HS-27A (cell line): ENCODE measurements at regions not wholly inside any gene's neighbourhood (a gene's known extent, or its start where the extent isn't known, plus 50 kb on each side); places are given as distances from the start of the nearest gene placed in this dataset.

Experiments used
- DNase-seq: peaks from one replicate; pipeline ENCODE4 v3.0.0-alpha.2; 2012; ENCODE audit warnings: low read depth, missing footprints

- peak; percentile 85 for DNase-seq
Measured at GRCh38 chr1:244970744-244971551, 106.6 kb upstream of the HNRNPU start.

GRCh38 chr1:244970236-244970743 lies 105.9 kb upstream of the HNRNPU start:
- no peak for DNase-seq

GRCh38 chr1:244969355-244970235 lies 105.3 kb upstream of the HNRNPU start:
- DNase-seq = peak; percentile 51

GRCh38 chr1:244968881-244969280 lies 104.5 kb upstream of the HNRNPU start:
- DNase-seq = no peak

GRCh38 chr1:244968471-244968871 lies 104.1 kb upstream of the HNRNPU start:
- DNase-seq = no peak

GRCh38 chr1:244967159-244967558 lies 102.8 kb upstream of the HNRNPU start:
- no peak for DNase-seq

GRCh38 chr1:244965185-244966030 lies 101.1 kb upstream of the HNRNPU start:
- no peak for DNase-seq

- DNase-seq = peak; percentile 64
Measured at GRCh38 chr1:244964112-244964971, 100.0 kb upstream of the HNRNPU start.

- no peak for DNase-seq
Measured at GRCh38 chr1:244963231-244963826, 99.0 kb upstream of the HNRNPU start.

GRCh38 chr1:244962130-244962529 lies 97.8 kb upstream of the HNRNPU start:
- no peak for DNase-seq

GRCh38 chr1:244960904-244961303 lies 96.6 kb upstream of the HNRNPU start:
- DNase-seq = no peak

GRCh38 chr1:244958593-244958992 lies 94.2 kb upstream of the HNRNPU start:
- DNase-seq = no peak

GRCh38 chr1:244957525-244957924 lies 93.2 kb upstream of the HNRNPU start:
- no peak for DNase-seq

GRCh38 chr1:244957122-244957521 lies 92.8 kb upstream of the HNRNPU start:
- no peak for DNase-seq

GRCh38 chr1:244955661-244956060 lies 91.3 kb upstream of the HNRNPU start:
- no peak for DNase-seq

GRCh38 chr1:244954359-244954758 lies 90.0 kb upstream of the HNRNPU start:
- DNase-seq = no peak

GRCh38 chr1:244953901-244954300 lies 89.6 kb upstream of the HNRNPU start:
- DNase-seq = no peak

- no peak for DNase-seq
Measured at GRCh38 chr1:244952940-244953339, 88.6 kb upstream of the HNRNPU start.

GRCh38 chr1:244952280-244952933 lies 88.1 kb upstream of the HNRNPU start:
- no peak for DNase-seq

GRCh38 chr1:244948416-244948815 lies 84.1 kb upstream of the HNRNPU start:
- no peak for DNase-seq
